WTC11 (cell line): ENCODE measurements at regions not wholly inside any gene's neighbourhood (a gene's known extent, or its start where the extent isn't known, plus 50 kb on each side); places are given as distances from the start of the nearest gene placed in this dataset.

ENCODE experiments used
- CBFB ChIP-seq: sonication (generic); formaldehyde crosslinking; IDR thresholded peaks from 2 replicates; pipeline ENCODE4 v1.8.1; 2022; ENCODE audit warnings: mild to moderate bottlenecking, low read depth, missing genetic modification reagents
- CTCF ChIP-seq: fragments of 200-600 bp; IDR thresholded peaks from 2 replicates; pipeline ENCODE4 v1.8.0; 2022; ENCODE audit warnings: antibody characterized with exemption
- MLX ChIP-seq: sonication (generic); formaldehyde crosslinking; IDR thresholded peaks from 2 replicates; pipeline ENCODE4 v1.8.1; 2023; ENCODE audit warnings: mild to moderate bottlenecking, missing genetic modification reagents, moderate library complexity
- NR2C2 ChIP-seq: sonication (generic); formaldehyde crosslinking; IDR thresholded peaks from 2 replicates; pipeline ENCODE4 v1.8.0; 2022; ENCODE audit warnings: mild to moderate bottlenecking, missing genetic modification reagents
- PRRX2 ChIP-seq: fragments of 250-450 bp; sonication (Bioruptor Pico); IDR thresholded peaks from 2 replicates; pipeline ENCODE4 v1.8.0; 2021; ENCODE audit warnings: mild to moderate bottlenecking
- ZNF423 ChIP-seq: fragments of 250-450 bp; sonication (Bioruptor Pico); IDR thresholded peaks from 2 replicates; pipeline ENCODE4 v2.1.2; 2022; ENCODE audit warnings: mild to moderate bottlenecking, moderate library complexity

- no peak for TF ChIP-seq ZNF423 (CRISPR knock-in tag)
- TF ChIP-seq CTCF, result no peak
- TF ChIP-seq CBFB (CRISPR knock-in tag), result no peak
- no peak for TF ChIP-seq PRRX2 (CRISPR knock-in tag)
- no peak for TF ChIP-seq NR2C2 (CRISPR knock-in tag)
- no peak for TF ChIP-seq MLX (CRISPR knock-in tag)
Observed at GRCh38 chr6:139525415-139525814, 151.0 kb upstream of the CITED2 start.
